ENCODE measurements at regions not wholly inside any gene's neighbourhood (a gene's known extent, or its start where the extent isn't known, plus 50 kb on each side); places are given as distances from the start of the nearest gene placed in this dataset.

DNA sequence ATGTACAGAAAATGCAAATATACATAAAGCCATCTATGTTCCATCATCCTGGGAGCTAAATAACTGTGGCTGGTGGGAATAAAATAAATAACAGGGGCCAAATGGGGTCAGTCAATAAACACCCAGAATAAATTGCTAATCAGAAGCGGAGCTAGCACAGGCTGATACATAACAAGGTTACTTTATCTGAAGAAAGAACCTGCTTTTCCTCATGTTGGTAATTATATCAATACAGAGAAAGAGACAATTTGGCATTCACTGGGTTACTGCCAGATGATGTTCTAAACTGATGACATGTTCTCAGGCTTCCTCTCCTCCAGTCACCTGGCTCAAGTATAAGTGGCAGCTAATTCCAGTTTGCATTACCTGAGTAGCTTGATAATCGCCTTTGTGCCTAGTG is 144.9 kb upstream of the CD180 start:
- Histone ChIP-seq H2AK5ac (ENCODE audit: low read length) (no peak overlapping the region), H4K91ac (ENCODE audit: low read depth, low read length) (no peak overlapping the region), H3K4ac (ENCODE audit: low read depth, low read length) (no peak overlapping the region), H3K18ac (ENCODE audit: low read length) (no peak overlapping the region), H3K79me1 (ENCODE audit: low read length) (no peaks in the 10 kb centered on the region), H2AFZ (ENCODE audit: insufficient read depth, low read length, poor library complexity) (no peak overlapping the region), H3K4me2 (ENCODE audit: low read length) (no peak overlapping the region), H3K4me1 (ENCODE audit: control insufficient read depth in 1 of 2, insufficient read depth in 2 of 2, low read length in 2 of 2) (no peaks in the 10 kb centered on the region), H4K8ac (ENCODE audit: low read depth, low read length) (no peak overlapping the region), H3K9ac (ENCODE audit: low read length) (no peak overlapping the region), H3K9me3 (ENCODE audit: insufficient read depth, low read depth, low read length) (peaks cover 2% of the 10 kb centered on the region), H2BK12ac (ENCODE audit: low read length) (no peak overlapping the region), H3K23ac (ENCODE audit: low read length) (no peak overlapping the region), H3K14ac (ENCODE audit: low read length) (no peak overlapping the region), H2BK120ac (ENCODE audit: insufficient read depth, low read length, poor library complexity) (no peak overlapping the region), H4K12ac (ENCODE audit: low read depth, low read length) (no peak overlapping the region), H3K27me3 (ENCODE audit: insufficient read depth, low read length) (no peaks in the 10 kb centered on the region), H3K27ac (ENCODE audit: low read depth, low read length) (no peak overlapping the region), H2BK5ac (ENCODE audit: low read depth, low read length, poor library complexity) (no peak overlapping the region), H3K79me2 (ENCODE audit: control insufficient read depth, insufficient read depth, low read length, poor library complexity) (no peaks in the 10 kb centered on the region), H3K36me3 (ENCODE audit: control insufficient read depth in 1 of 2, insufficient read depth in 2 of 2, low read length in 2 of 2) (no peaks in the 10 kb centered on the region), H3K4me3 (ENCODE audit: low read depth, low read length) (no peak overlapping the region)
- no peak for DNase-seq
- no CpG with 5 or more reads among the region's 2 CpGs for WGBS (ENCODE audit: extremely low coverage, insufficient coverage, insufficient read length)

- Histone ChIP-seq H3K9ac (ENCODE audit: low read length) (no peak overlapping the region), H2BK5ac (ENCODE audit: low read depth, low read length, poor library complexity) (no peak overlapping the region), H3K9me3 (ENCODE audit: insufficient read depth, low read depth, low read length) (peaks cover 2% of the 10 kb centered on the region), H3K4ac (ENCODE audit: low read depth, low read length) (no peak overlapping the region), H4K12ac (ENCODE audit: low read depth, low read length) (no peak overlapping the region), H3K4me1 (ENCODE audit: control insufficient read depth in 1 of 2, insufficient read depth in 2 of 2, low read length in 2 of 2) (no peaks in the 10 kb centered on the region), H2AK5ac (ENCODE audit: low read length) (no peak overlapping the region), H3K36me3 (ENCODE audit: control insufficient read depth in 1 of 2, insufficient read depth in 2 of 2, low read length in 2 of 2) (no peaks in the 10 kb centered on the region), H3K79me2 (ENCODE audit: control insufficient read depth, insufficient read depth, low read length, poor library complexity) (no peaks in the 10 kb centered on the region), H3K27me3 (ENCODE audit: insufficient read depth, low read length) (no peaks in the 10 kb centered on the region), H2BK12ac (ENCODE audit: low read length) (no peak overlapping the region), H3K4me3 (ENCODE audit: low read depth, low read length) (no peak overlapping the region), H3K23ac (ENCODE audit: low read length) (no peak overlapping the region), H3K18ac (ENCODE audit: low read length) (no peak overlapping the region), H3K14ac (ENCODE audit: low read length) (no peak overlapping the region), H2AFZ (ENCODE audit: insufficient read depth, low read length, poor library complexity) (no peak overlapping the region), H3K27ac (ENCODE audit: low read depth, low read length) (no peak overlapping the region), H2BK120ac (ENCODE audit: insufficient read depth, low read length, poor library complexity) (no peak overlapping the region), H3K4me2 (ENCODE audit: low read length) (no peak overlapping the region), H4K91ac (ENCODE audit: low read depth, low read length) (no peak overlapping the region), H3K79me1 (ENCODE audit: low read length) (no peaks in the 10 kb centered on the region), H4K8ac (ENCODE audit: low read depth, low read length) (no peak overlapping the region)
- DNase-seq = no peak
- whole genome bisulfite sequencing (ENCODE audit: extremely low coverage, insufficient coverage, insufficient read length) = no CpG with 5 or more reads among the region's 1 CpG
These were observed 142.7 kb upstream of the CD180 start for GRCh38 chr5:67339219-67339767.

DNA sequence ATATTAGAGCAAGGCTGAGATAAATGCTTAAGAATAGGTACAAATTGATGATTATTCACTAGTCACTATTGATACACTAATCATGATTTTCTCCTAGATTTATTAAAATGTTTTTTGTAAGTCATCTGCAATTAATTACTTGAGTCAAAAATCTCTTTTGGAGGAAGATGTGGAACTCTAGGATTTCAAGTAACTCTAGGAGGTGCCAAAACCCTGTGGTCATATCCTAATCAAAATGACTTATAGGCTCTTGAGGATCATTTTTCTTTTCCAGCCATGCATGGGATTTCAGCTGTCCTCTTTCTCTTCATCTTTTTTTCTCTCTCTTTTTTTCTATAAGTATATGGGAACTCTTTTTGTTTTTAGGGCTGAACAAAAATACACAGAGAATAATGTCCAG is 141.8 kb upstream of the CD180 start:
- H3K18ac ChIP-seq (ENCODE audit: low read length) = no peak overlapping the region
- H3K4me3 ChIP-seq (ENCODE audit: low read depth, low read length) = no peak overlapping the region
- no peak overlapping the region for H4K12ac ChIP-seq (ENCODE audit: low read depth, low read length)
- no peak overlapping the region for H4K91ac ChIP-seq (ENCODE audit: low read depth, low read length)
- H3K4me1 ChIP-seq (ENCODE audit: control insufficient read depth in 1 of 2, insufficient read depth in 2 of 2, low read length in 2 of 2) = no peaks in the 10 kb centered on the region
- DNase-seq = no peak
- no peak overlapping the region for H2BK12ac ChIP-seq (ENCODE audit: low read length)
- H2AK5ac ChIP-seq (ENCODE audit: low read length) = no peak overlapping the region
- no peaks in the 10 kb centered on the region for H3K79me2 ChIP-seq (ENCODE audit: control insufficient read depth, insufficient read depth, low read length, poor library complexity)
- no peaks in the 10 kb centered on the region for H3K79me1 ChIP-seq (ENCODE audit: low read length)
- no peak overlapping the region for H2AFZ ChIP-seq (ENCODE audit: insufficient read depth, low read length, poor library complexity)
- H3K9me3 ChIP-seq (ENCODE audit: insufficient read depth, low read depth, low read length) = no peaks in the 10 kb centered on the region
- no peak overlapping the region for H4K8ac ChIP-seq (ENCODE audit: low read depth, low read length)
- H3K27me3 ChIP-seq (ENCODE audit: insufficient read depth, low read length) = no peaks in the 10 kb centered on the region
- H3K14ac ChIP-seq (ENCODE audit: low read length) = no peak overlapping the region
- no peak overlapping the region for H2BK5ac ChIP-seq (ENCODE audit: low read depth, low read length, poor library complexity)
- H3K4ac ChIP-seq (ENCODE audit: low read depth, low read length) = no peak overlapping the region
- no peak overlapping the region for H3K23ac ChIP-seq (ENCODE audit: low read length)
- no peaks in the 10 kb centered on the region for H3K36me3 ChIP-seq (ENCODE audit: control insufficient read depth in 1 of 2, insufficient read depth in 2 of 2, low read length in 2 of 2)
- H3K9ac ChIP-seq (ENCODE audit: low read length) = no peak overlapping the region
- no peak overlapping the region for H2BK120ac ChIP-seq (ENCODE audit: insufficient read depth, low read length, poor library complexity)
- no peak overlapping the region for H3K27ac ChIP-seq (ENCODE audit: low read depth, low read length)
- H3K4me2 ChIP-seq (ENCODE audit: low read length) = no peak overlapping the region

DNA sequence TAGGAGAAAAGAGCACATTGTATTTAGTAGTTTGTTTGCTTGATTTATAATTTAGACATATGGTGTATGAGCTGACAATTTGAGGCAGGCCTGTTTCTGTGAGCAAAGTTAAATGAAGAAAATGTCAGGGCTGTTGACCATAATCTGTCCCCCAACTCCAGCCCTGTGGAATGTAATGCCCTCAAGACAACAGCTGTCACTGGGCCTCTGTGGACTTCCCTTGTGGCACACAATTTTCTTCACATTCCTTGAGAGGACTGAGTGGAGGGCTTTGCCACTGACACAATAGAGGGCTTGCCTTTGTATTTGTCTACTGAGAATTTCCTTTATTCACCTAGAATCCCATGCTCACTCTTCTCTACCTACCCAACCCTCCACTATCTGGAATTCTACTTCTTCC is 141.2 kb upstream of the CD180 start:
- H4K8ac ChIP-seq (ENCODE audit: low read depth, low read length) = no peak overlapping the region
- H3K79me2 ChIP-seq (ENCODE audit: control insufficient read depth, insufficient read depth, low read length, poor library complexity) = no peaks in the 10 kb centered on the region
- H3K9ac ChIP-seq (ENCODE audit: low read length) = no peak overlapping the region
- no peaks in the 10 kb centered on the region for H3K27me3 ChIP-seq (ENCODE audit: insufficient read depth, low read length)
- no peak overlapping the region for H3K4me3 ChIP-seq (ENCODE audit: low read depth, low read length)
- H3K23ac ChIP-seq (ENCODE audit: low read length) = no peak overlapping the region
- DNase-seq = no peak
- no peak overlapping the region for H2AK5ac ChIP-seq (ENCODE audit: low read length)
- H3K4me1 ChIP-seq (ENCODE audit: control insufficient read depth in 1 of 2, insufficient read depth in 2 of 2, low read length in 2 of 2) = no peaks in the 10 kb centered on the region
- no peak overlapping the region for H3K4ac ChIP-seq (ENCODE audit: low read depth, low read length)
- H2AFZ ChIP-seq (ENCODE audit: insufficient read depth, low read length, poor library complexity) = no peak overlapping the region
- no peak overlapping the region for H2BK5ac ChIP-seq (ENCODE audit: low read depth, low read length, poor library complexity)
- H3K4me2 ChIP-seq (ENCODE audit: low read length) = no peak overlapping the region
- H2BK12ac ChIP-seq (ENCODE audit: low read length) = no peak overlapping the region
- no peak overlapping the region for H4K12ac ChIP-seq (ENCODE audit: low read depth, low read length)
- H2BK120ac ChIP-seq (ENCODE audit: insufficient read depth, low read length, poor library complexity) = no peak overlapping the region
- no peaks in the 10 kb centered on the region for H3K9me3 ChIP-seq (ENCODE audit: insufficient read depth, low read depth, low read length)
- no peak overlapping the region for H3K18ac ChIP-seq (ENCODE audit: low read length)
- H4K91ac ChIP-seq (ENCODE audit: low read depth, low read length) = no peak overlapping the region
- H3K27ac ChIP-seq (ENCODE audit: low read depth, low read length) = no peak overlapping the region
- H3K36me3 ChIP-seq (ENCODE audit: control insufficient read depth in 1 of 2, insufficient read depth in 2 of 2, low read length in 2 of 2) = no peaks in the 10 kb centered on the region
- H3K14ac ChIP-seq (ENCODE audit: low read length) = no peak overlapping the region
- H3K79me1 ChIP-seq (ENCODE audit: low read length) = no peaks in the 10 kb centered on the region
